Vagina (tissue), 2 donors: ENCODE measurements at regions not wholly inside any gene's neighbourhood (a gene's known extent, or its start where the extent isn't known, plus 50 kb on each side); places are given as distances from the start of the nearest gene placed in this dataset.

ENCODE experiments used
- DNase-seq, 2 donors: peaks; one replicate each; pipeline ENCODE4 v3.0.0-alpha.2; 2017; ENCODE audit errors: extremely low spot score in 2 of 2
- H3K27ac ChIP-seq: fragments of 200-600 bp; sonication (generic); one replicate; pipeline ENCODE4 v1.5.1; 2019
- H3K27me3 ChIP-seq: fragments of 200-600 bp; sonication (generic); one replicate; pipeline ENCODE4 v1.5.1; 2019
- H3K36me3 ChIP-seq, 2 donors: fragments of 200-600 bp; sonication (generic); one replicate each; pipeline ENCODE4 v1.5.1; 2017 to 2019
- H3K4me1 ChIP-seq: fragments of 200-600 bp; sonication (generic); one replicate; pipeline ENCODE4 v1.5.1; 2019
- H3K4me3 ChIP-seq, 2 donors: fragments of 200-600 bp; sonication (generic); 1 replicate in 1 of 2; 2 replicates in 1 of 2; pipeline ENCODE4 v1.5.1; 2016 to 2019
- H3K9me3 ChIP-seq: fragments of 200-600 bp; sonication (generic); one replicate; pipeline ENCODE4 v1.5.1; 2019
- CTCF ChIP-seq, 3 experiments: fragments of 450-650 bp in 2 of 3; fragments of 200-600 bp in 1 of 3; sonication (generic) in 1 of 3; IDR thresholded peaks; one replicate each; pipeline ENCODE4 v1.5.1; 2017 to 2019; ENCODE audit warnings: antibody characterized with exemption in 3 of 3, mild to moderate bottlenecking in 2 of 3, moderate library complexity in 2 of 3
- POLR2A ChIP-seq, 2 donors: fragments of 450-650 bp; IDR thresholded peaks; one replicate each; pipeline ENCODE4 v1.6.1; 2017; ENCODE audit warnings: antibody characterized with exemption in 2 of 2, mild to moderate bottlenecking in 2 of 2, moderate library complexity in 2 of 2
- POLR2AphosphoS5 ChIP-seq, 2 donors: sonication (generic); formaldehyde crosslinking; IDR thresholded peaks; one replicate each; pipeline ENCODE4 v1.9.0; 2017; ENCODE audit warnings: antibody characterized with exemption in 2 of 2, mild to moderate bottlenecking in 2 of 2, low read depth in 1 of 2; ENCODE audit not compliant: insufficient read depth in 1 of 2
- intact Hi-C: fragments of 100-400 bp; cut with DNase I; formaldehyde crosslinking; loops from one replicate; pipeline ENCODE4 v1.15.1; 2023

DNA sequence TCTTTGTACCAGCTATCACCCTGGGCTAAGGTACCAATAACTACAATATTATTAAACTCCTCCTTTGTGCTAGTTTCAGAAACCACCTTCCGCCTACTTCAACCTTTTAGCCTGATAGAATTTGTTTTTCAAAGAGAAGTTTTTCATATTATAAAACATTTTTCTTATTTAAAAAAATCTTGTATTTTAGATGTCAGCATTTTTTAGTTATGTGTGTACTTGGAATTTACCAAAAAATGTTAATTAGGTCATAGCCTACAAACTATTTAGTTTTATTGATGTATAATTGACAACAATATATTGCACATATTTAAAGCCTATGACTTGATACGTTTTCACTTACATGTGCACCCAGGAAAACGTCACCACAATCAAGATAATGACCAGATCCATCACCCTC is 1097.6 kb downstream of the JRKL start:
- intact Hi-C loops: no loop called here
- DNase-seq: no peak
- no peak for TF ChIP-seq POLR2A (IDR thresholded peaks at IDR 0.05)
- no peak for TF ChIP-seq POLR2AphosphoS5 (IDR thresholded peaks at IDR 0.05; ENCODE audit: insufficient read depth in 1 of 2, low read depth in 1 of 2)
- no peak for TF ChIP-seq CTCF (IDR thresholded peaks at IDR 0.05)
- Histone ChIP-seq H3K9me3 (no peaks in the 10 kb centered on the region), H3K27me3 (no peaks in the 10 kb centered on the region), H3K36me3 (no peaks in the 10 kb centered on the region), H3K27ac (no peak overlapping the region), H3K4me3 (no peak overlapping the region), H3K4me1 (no peaks in the 10 kb centered on the region)

DNA sequence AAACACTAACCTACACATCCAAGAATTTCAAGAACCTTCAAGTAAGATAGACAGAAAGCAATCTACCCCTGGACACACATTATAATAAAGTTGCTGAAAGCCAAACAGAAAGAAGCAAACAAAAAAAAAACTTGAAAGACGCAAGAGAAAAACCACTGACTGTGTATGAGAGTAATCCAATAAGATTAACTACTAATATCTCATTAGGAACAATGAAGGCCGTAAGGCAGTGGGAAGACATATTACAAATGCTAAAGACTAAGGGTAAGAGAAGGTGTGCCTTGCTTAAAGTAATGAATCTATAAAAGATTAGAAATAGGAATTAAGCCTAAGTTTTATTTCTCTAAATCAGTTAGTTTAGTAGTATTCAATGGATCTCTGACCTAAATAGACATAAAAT is 1109.1 kb downstream of the JRKL start:
- no peaks in the 10 kb centered on the region for H3K27me3 ChIP-seq
- H3K4me3 ChIP-seq: no peak overlapping the region
- no peak overlapping the region for H3K27ac ChIP-seq
- H3K36me3 ChIP-seq: no peaks in the 10 kb centered on the region
- H3K4me1 ChIP-seq: no peaks in the 10 kb centered on the region
- H3K9me3 ChIP-seq: no peaks in the 10 kb centered on the region
- no peak for TF ChIP-seq POLR2A (IDR thresholded peaks at IDR 0.05)
- TF ChIP-seq CTCF (IDR thresholded peaks at IDR 0.05): no peak
- no peak for TF ChIP-seq POLR2AphosphoS5 (IDR thresholded peaks at IDR 0.05; ENCODE audit: insufficient read depth in 1 of 2, low read depth in 1 of 2)
- DNase-seq: no peak
- intact Hi-C loops: no loop called here

DNA sequence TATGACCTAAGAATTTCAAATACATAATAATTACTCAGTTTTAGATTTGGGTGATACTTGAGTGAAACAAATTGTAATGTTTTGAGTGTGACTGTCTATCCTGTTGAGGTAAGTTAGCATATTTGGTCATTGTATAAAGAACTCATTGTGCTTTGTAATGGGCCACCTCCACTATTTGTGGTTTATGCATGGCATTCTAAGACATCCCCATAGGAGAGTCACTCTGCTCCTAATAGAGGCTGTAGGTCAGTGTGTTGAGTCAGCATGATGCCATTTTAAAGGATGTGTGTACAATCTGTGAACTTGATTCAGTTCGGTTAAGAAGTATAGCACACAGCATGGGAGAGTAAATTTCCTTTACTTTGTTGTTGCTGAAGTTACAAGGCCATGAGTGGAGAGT is 1112.4 kb downstream of the JRKL start:
- no peak for DNase-seq
- no peaks in the 10 kb centered on the region for H3K36me3 ChIP-seq
- H3K4me3 ChIP-seq: no peak overlapping the region
- no peaks in the 10 kb centered on the region for H3K27me3 ChIP-seq
- H3K4me1 ChIP-seq: no peaks in the 10 kb centered on the region
- no peaks in the 10 kb centered on the region for H3K9me3 ChIP-seq
- TF ChIP-seq POLR2AphosphoS5 (IDR thresholded peaks at IDR 0.05; ENCODE audit: insufficient read depth in 1 of 2, low read depth in 1 of 2) (no peak), POLR2A (IDR thresholded peaks at IDR 0.05) (no peak), CTCF (IDR thresholded peaks at IDR 0.05) (no peak)
- intact Hi-C loops: no loop called here
- H3K27ac ChIP-seq: no peak overlapping the region

DNA sequence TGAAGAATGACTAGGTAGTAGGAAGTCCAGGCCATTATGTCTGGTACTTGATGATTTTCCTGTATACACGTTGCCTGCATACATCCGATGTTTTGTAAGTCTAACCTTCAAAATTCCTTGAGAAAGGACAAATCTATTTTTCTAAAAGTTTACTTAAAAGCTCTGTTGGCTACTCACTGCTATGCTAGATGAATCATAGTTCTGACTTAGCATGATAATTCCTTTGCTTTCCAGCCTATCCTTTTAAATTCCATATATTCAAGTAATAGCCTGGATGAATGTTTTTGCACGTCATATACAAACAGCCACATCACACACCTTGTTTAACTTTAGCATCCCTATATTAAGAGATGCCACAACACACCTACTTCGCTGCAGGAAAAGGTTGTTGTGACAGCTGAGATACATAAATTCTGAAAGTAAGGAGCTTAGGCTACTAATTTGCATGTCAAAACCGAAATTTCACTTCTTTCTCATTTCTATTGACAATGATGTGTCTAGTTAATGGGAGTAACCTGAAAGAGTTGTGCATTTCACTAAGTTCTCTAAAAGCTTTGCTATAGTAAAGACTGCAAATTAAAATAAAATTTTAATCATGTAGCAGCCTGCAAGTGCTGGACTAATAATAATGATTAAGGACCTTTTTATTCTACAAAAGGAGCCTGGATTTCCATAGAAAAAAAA is 1116.4 kb downstream of the JRKL start:
- no peak for TF ChIP-seq POLR2A (IDR thresholded peaks at IDR 0.05)
- TF ChIP-seq CTCF (IDR thresholded peaks at IDR 0.05): no peak
- TF ChIP-seq POLR2AphosphoS5 (IDR thresholded peaks at IDR 0.05; ENCODE audit: insufficient read depth in 1 of 2, low read depth in 1 of 2): no peak
- DNase-seq: no peak
- no peak overlapping the region for H3K27ac ChIP-seq
- no peaks in the 10 kb centered on the region for H3K36me3 ChIP-seq
- H3K4me1 ChIP-seq: no peaks in the 10 kb centered on the region
- H3K9me3 ChIP-seq: no peaks in the 10 kb centered on the region
- no peak overlapping the region for H3K4me3 ChIP-seq
- H3K27me3 ChIP-seq: no peaks in the 10 kb centered on the region
- intact Hi-C loops: no loop called here

- TF ChIP-seq CTCF (IDR thresholded peaks at IDR 0.05) (no peak), POLR2A (IDR thresholded peaks at IDR 0.05) (no peak), POLR2AphosphoS5 (IDR thresholded peaks at IDR 0.05; ENCODE audit: insufficient read depth in 1 of 2, low read depth in 1 of 2) (no peak)
- Histone ChIP-seq H3K4me1 (no peaks in the 10 kb centered on the region), H3K27me3 (no peaks in the 10 kb centered on the region), H3K36me3 (no peaks in the 10 kb centered on the region), H3K9me3 (no peaks in the 10 kb centered on the region), H3K4me3 (no peak overlapping the region), H3K27ac (no peak overlapping the region)
- no peak for DNase-seq
- intact Hi-C loops: no loop called here
These were observed 1124.6 kb downstream of the JRKL start for GRCh38 chr11:97514446-97514845.
